GM18909 (cell line): ENCODE measurements at regions not wholly inside any gene's neighbourhood (a gene's known extent, or its start where the extent isn't known, plus 50 kb on each side); places are given as distances from the start of the nearest gene placed in this dataset.
"Not testable (repeated sequence)": the region's sequence is repeated elsewhere in the genome, so short reads cannot be mapped to it uniquely, and the experiment has no call there.

Experiments
- ATAC-seq: cut with Tn5 transposase; IDR thresholded peaks from one replicate; pipeline ENCODE4 v1.9.1; 2021; ENCODE audit warnings: mild to moderate bottlenecking; ENCODE audit not compliant: unreplicated experiment, poor library complexity

DNA sequence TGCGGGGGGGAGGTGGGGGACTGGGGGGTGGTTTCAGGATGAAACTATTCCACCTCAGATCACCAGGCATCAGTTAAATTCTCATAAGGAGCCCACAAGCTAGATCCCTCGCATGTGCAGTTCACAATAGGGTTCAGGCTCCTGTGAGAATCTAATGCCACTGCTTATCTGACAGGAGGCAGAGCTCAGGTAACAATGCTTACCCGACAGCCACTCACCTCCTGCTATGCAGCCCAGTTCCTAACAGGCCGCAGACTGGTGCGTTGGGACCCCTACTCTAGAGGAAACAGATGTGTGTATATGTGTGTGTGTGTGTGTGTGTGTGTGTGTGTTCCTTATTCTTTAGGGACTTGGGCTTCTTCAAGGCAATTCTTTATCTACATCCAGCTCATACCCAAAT lies 352.3 kb upstream of the CCNH start:
- ATAC-seq: no peak

DNA sequence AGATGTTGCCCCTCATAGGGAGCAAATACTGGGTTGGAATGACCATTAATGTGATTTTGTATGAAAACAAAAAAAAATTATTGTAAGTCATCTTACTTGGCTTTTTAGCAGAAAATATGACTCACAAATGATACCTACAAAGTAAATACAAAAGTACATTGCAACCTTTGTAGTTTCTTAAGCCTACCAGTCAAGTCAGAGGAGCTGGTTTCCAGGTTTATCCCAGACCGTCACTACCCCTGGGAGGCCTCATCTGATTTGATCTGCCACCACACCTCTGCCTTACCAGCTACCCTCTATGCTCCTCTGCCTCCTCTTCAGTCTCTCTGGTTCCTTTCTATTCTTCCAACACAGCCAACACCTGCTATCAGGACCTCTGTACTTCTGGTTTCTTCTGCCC lies 349.9 kb upstream of the CCNH start:
- ATAC-seq: no peak

DNA sequence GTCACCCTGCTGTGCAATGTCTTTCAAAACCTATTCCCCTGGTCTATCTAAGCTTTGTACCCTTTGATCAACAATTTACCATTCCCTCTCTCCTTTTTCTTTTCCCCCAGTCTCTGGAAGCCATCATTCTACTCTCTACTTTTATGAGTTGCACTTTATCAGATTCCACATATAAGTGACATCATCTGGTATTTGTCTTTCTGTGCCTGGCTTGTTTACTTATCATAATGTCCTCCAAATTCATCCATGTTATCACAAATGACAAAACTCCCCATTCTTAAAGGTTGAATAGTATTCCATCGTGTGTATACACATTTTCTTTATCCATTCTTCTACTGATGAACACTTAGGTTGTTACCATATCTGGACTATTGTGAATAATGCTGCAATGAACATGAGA lies 344.2 kb upstream of the CCNH start:
- no peak for ATAC-seq

DNA sequence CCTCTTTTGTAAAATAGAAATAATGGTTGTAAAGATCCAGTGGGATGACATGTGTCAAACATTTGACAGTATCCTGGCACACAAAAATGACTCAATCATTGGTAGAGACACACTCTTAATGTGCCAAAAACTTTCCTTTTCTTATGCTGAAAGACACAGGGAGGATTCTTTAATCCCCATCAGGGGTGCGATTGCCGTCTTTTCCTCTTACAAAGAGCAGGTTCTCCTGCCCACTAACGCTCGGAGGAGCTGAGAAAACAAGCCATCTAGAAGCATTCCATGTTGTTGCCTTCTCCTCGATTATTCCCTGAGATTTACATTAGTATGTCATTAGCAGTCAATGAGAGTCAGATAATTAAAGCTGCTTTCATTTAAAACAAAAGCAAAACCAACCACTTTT lies 342.6 kb upstream of the CCNH start:
- ATAC-seq: no peak

DNA sequence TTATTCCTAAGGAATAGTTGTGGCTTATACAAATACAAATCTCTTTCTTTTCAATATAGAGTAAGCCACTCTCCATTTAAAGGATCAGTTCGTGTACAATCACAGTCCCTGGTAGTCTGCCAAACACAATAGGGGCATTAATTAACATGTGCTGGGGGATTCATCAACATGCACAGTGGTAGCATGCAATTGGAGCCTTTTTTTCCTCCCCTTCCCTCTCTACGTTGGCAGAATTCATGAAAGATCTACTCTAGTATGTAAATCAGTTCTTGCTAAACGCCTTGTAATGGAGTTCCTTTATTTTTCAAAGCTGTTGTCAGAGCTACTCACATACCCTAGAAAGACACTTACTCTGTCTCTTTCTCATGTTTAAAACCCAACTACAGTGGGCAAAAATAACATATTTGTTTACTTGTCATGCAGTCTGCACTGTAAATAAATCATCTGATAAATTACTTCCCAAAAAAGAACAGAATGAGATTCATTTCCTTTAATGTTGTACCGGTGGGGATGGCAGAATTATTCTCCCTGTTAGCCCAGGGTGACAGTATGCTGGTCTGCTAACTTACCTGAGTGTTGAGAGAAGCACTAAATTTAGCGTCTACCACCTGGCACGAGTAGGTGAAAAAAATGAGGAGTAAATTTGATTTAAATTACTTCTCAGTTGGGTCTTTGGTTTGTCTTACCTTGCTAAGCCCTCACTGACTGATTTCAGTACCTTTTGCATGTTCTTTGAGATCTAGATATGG lies 341.5 kb upstream of the CCNH start:
- ATAC-seq: no peak

GRCh38 chr5:87752362-87752761 lies 339.6 kb upstream of the CCNH start:
- ATAC-seq: no peak

DNA sequence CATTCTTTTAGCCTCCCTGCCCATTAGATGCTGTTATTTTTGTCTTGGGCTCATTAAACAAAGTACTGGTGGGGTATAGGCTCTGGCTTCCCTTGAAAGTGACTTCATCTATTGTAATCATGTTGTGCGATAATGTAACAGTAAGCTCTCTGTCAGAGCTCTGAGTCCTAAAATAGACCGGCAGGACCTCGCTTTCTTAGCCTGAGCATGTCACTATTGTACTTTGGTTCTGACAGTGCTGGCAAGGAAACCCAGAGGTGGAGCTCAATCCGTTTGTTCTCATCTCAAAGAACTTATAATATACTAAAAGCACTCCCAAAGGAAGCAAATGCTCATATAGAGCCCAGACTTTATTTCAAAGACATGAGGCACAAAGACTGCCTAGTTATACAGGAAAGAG lies 339.1 kb upstream of the CCNH start:
- no peak for ATAC-seq

DNA sequence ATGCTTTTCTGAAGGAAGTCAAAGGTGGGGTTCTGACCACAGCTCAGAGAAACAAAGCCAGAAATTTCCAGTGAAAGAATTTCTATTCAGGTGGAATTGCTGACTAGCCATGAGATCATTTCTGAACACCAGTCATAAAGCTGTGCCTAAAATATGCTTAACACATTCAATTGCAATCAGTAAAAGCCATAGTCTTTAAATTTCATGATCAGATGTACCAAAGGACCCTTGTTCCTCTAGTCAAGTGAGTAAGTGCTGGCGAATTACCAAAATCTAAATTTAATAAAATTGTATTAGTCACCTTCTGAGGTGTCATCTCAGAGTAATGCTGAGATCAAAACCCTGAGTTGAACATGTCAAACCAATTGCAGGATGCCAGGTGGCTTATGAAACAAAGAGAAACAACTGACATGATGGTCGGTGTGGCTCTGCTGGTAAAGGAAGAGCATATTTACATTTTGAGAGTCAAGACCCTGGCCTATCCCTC lies 334.2 kb upstream of the CCNH start:
- no peak for ATAC-seq

DNA sequence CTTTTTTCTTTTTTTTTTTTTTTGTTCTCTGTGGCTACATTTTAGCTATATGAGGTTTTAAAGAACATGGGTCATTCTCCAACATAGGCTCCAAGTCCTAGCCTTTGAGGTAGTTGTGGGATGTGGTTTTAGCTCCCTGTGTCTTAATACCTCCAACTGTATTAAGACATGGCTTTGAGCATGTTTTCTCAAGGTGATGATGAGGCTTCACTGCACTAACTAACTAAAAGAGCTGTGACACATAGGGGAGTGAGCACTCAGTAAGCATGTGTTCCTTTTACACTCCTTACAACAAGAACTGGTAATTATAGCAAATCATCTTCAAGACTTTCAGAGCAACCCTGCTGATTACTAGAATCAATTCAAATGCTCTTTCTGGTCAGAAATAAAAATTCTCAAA lies 333.6 kb upstream of the CCNH start:
- ATAC-seq: no peak

GRCh38 chr5:87741881-87742280 lies 329.2 kb upstream of the CCNH start:
- ATAC-seq: no peak

- ATAC-seq: no peak
Measured at GRCh38 chr5:87735923-87736322, 323.2 kb upstream of the CCNH start.

GRCh38 chr5:87733897-87734296 lies 321.2 kb upstream of the CCNH start:
- ATAC-seq: no peak

DNA sequence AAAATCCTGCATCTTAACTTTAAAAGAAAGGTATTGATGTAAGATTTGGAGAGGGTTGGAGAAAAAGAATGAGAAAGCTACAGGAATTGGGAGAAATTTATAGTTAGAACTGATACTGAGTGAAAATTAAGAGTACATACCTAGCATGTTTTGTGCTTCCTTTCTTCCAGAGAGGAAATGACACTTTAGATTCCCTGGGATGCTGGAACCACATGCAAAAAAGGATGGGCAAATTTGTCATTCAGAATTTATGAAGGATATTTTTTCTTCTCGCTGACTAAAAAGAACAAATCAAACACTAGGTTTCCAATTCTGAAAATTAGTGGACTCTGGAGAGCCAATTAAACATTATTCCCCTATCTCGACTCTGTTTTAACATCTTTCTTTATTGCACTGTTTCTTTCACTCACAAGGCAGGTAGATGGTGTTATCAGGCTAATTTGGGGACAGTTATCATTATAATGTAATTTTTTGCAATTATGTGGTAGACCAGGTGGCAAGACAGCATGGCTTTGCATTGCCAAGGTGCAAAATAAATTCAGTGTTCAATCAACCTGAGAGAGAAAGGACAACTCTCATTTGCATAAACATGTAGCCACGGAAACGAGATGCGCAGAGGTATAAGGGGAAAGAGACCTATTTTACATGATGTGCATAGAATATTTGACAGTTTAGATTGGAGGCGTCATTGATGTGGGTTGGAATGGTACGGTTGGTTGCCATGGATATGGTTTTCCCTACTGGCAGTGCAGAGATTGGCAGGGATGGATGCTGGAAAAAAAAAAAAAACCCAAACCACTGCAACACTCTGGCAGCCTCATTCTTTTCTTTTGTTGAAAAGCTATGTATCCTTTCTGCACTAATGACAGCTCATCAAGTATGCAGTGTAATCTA lies 320.4 kb upstream of the CCNH start:
- no peak for ATAC-seq

GRCh38 chr5:87729781-87730180 lies 317.1 kb upstream of the CCNH start:
- ATAC-seq: no peak

- no peak for ATAC-seq
Measured at GRCh38 chr5:87722286-87722685, 309.6 kb upstream of the CCNH start.

DNA sequence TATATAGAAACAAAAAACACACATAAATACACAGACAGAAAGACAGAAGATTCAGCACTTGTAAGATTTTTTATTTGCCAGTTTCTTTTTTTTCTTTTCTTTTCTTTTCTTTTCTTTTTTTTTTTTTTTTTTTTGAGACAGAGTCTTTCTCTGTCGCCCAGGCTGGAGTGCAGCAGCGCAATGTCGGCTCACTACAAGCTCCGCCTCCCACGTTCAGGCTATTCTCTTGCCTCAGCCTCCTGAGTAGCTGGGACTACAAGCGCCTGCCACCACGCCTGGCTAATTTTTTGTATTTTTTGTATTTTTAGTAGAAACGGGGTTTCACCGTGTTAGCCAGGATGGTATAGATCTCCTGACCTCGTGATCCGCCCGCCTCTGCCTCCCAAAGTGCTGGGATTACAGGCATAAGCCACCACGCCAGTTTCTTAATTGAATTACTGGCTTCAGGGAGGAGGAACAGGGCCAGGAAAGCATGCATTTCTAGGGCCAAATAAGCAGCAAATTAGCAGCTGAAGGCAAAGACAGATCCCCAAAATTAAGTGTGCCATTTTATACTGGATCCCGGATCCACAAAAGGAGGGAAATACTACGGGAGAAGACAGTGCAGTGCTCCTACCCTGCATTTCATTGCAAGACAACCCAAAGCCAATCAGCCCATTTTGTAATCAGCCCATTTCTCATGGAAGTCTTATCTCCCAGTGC lies 305.6 kb upstream of the CCNH start:
- ATAC-seq: not testable (repeated sequence)

- no peak for ATAC-seq
Measured at GRCh38 chr5:87717761-87718160, 305.0 kb upstream of the CCNH start.

GRCh38 chr5:87705876-87706275 lies 293.1 kb upstream of the CCNH start:
- no peak for ATAC-seq

GRCh38 chr5:87686975-87687374 lies 274.2 kb upstream of the CCNH start:
- peak; percentile 98 for ATAC-seq

GRCh38 chr5:87686018-87686417 lies 273.3 kb upstream of the CCNH start:
- ATAC-seq: no peak

GRCh38 chr5:87674235-87674634 lies 261.5 kb upstream of the CCNH start:
- ATAC-seq: no peak
